Stimulated activated CD4-positive, alpha-beta T cell treated with anti-CD3 and anti-CD28 coated beads, Interleukin-2, amount 100 ng/mL, for 48 hours (primary cell): ENCODE measurements at regions not wholly inside any gene's neighbourhood (a gene's known extent, or its start where the extent isn't known, plus 50 kb on each side); places are given as distances from the start of the nearest gene placed in this dataset.

Source experiments
- DNase-seq, 2 donors: peaks; one replicate each; pipeline ENCODE4 v3.0.0-alpha.2; 2020

DNA sequence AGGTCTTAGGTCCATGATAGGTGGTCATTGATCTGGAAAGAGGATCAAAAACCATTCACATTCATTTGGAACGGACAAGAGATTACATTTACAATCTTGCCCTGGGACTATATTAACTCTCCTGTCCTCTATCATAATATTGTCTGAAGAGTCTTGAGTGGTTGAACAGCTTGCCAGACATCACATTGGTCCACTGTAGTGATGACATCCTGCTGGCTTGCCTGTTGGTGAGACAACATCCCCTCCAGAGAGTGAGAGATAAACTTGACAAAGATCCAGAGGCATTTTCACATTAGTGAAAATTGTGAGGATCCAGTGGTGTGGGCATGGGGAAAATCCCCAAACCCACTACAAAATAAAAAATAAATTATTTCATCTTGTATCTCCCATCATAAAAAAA lies 155.7 kb upstream of the LEF1 start:
- DNase-seq = no peak

DNA sequence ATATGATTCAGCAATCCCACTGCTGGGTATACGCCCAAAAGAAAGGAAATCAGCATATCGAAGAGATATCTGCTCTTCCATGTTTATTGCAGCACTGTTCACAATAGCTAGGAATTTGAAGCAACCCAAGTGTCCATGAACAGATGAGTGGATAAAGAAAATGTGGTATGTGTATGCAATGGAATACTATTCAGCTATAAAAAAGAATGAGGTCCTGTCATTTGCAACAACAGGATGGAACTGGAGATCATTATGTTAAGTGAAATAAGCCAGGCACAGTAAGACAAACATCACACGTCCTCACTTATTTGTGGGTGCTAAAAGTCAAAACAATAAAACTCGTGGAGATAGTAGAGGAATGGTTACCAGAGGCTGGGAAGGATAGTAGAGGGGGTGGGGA lies 153.8 kb upstream of the LEF1 start:
- DNase-seq = no peak

DNA sequence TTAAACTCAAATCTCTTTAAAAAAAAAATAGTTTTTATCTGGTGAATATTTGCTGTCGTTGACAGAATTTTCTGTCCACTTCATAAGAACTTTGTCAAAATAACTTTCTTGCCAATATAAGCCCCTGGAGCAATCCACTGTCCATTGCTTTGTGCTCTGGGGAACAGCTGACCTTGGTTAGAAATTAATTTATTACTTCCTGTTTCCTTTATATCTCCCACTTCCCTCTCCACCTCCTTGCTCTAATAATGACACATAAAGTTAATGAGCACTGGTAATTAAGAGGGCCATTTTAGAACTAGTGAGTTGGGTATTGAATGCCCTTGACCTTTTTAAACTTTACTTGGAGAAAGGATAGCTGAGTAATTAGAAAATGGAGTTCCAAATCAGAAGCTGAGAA lies 151.3 kb upstream of the LEF1 start:
- no peak for DNase-seq

DNA sequence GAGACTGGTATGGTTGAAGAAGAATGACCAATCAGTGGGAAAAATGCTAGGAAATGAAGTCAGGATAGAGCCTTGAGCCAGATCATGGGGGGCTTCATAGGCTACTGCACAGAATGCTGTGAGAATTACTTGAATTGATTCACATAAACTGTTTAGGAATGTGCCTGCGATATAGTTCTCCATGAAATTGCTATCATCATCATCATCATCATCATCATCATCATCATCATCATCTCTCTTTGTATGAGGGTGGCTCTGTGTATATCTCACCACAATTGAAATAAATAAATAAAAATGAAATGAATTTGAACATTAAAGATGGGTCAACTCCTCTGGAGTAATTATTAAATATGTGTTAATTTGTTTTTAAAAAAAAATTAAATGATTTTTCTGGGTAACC lies 148.6 kb upstream of the LEF1 start:
- DNase-seq = no peak

- DNase-seq = no peak
Measured at GRCh38 chr4:108315694-108316093, 147.0 kb upstream of the LEF1 start.

- DNase-seq = no peak
Measured at GRCh38 chr4:108314900-108315589, 146.3 kb upstream of the LEF1 start.

GRCh38 chr4:108313546-108314339 lies 145.0 kb upstream of the LEF1 start:
- DNase-seq = no peak

GRCh38 chr4:108311313-108311712 lies 142.6 kb upstream of the LEF1 start:
- DNase-seq = no peak

DNA sequence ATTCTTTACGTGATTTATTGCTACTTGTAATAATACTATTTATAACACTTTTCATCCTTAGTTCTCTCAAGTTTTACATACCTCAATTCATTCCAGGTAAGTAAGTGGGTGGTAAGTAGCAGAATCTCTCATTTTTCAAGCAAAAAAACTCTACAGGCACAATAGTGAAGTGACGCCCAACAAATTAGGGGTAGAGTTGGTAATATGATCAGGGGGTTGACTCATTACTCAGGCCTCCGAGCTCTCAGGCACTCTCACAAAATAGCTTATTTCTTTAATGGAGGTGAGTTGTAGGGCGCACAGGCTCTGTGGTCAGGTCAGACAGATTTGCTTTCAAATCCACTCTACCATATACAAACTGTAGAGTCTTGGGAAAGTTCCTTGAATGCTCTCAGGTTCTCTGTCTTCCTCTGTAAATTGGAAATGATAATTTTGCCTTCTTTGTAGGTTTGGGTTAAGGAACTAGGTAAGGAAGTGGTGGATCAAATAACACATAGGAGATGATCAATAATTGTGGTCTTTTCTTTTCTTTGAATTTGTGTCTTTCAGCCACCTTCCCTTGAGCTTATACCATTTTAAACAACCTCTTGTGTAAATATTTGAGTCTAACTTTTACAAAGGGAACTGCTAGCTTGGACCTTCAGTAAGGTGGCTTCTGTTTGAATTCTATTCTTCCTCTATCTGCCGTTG lies 134.9 kb upstream of the LEF1 start:
- DNase-seq = no peak

DNA sequence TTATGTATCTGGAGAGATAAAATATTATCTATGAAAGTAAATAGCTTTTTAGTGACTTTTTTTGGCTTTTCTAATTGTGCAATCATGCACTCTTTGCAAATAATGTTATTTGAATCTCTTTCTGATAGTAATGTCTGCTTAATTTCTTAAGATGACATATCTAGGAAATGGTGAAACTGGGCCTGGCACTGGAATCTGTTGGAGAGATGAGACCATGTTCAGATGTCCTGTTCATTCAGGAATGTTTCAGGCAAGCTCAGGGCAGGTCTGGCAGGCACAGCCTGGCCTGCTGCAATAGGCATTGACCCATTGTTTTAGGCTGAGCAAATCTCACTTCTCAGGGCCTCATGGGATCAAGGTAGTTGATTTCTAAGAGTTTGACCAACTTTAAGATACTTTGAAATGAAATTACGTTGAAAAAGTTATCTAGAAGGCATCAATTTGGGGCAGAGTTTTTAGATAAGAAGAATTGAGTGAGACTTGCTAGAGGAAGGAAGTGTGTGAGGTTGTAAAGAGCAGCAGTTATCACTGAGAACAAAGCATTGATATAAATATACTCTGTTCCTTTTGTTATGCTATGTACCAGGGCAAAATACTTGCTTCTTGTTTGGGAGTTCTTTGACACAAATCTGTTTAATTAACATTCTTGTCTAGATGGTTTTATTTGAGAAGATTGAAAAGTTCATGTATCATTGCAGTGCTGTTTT lies 133.0 kb upstream of the LEF1 start:
- DNase-seq = no peak

DNA sequence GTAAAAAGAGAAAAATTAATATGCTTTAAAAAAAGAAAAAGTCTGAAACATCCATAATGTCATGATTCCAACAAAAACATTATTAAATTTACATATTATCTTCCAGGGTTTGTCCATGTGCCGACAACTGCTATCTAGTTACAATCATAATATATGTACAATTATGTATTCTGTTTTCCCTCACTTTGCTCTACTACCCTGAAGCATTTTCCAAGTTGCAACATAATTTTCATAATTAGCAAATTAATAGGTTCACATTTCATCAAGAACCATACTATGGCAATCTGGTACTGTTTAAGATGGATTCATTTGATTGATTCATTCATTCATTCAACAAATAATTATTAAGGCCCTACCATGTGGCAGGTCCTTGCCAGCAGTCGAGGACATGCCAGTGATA lies 128.9 kb upstream of the LEF1 start:
- DNase-seq = no peak

- no peak for DNase-seq
Measured at GRCh38 chr4:108292229-108292628, 123.5 kb upstream of the LEF1 start.

- no peak for DNase-seq
Measured at GRCh38 chr4:108291137-108291536, 122.4 kb upstream of the LEF1 start.

DNA sequence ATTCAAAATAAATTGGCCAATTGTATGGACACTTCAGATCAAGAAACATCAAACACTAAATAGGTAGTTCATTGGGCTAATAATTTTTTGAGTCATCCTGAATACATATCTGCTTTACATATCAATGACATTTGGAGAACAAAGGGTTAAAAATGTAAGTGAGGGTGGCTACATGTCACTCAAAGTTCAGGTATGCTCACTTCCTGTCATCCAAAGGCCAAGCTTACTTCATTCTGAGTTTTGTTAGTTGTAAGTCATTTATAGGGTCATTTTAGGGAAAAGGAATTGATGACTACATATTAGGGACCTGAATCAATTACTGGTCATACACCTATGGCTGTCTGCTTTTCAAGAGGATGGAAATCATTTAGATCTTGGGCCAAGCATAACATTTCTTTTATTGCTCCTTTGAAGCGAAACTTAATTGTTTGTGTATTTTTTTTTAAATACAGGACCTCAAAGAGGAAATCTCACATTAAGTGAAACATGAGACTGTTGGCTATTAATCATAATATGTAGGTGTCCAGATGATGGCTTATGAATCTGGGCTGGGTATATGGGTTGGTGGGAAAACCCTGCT lies 119.2 kb upstream of the LEF1 start:
- no peak for DNase-seq

DNA sequence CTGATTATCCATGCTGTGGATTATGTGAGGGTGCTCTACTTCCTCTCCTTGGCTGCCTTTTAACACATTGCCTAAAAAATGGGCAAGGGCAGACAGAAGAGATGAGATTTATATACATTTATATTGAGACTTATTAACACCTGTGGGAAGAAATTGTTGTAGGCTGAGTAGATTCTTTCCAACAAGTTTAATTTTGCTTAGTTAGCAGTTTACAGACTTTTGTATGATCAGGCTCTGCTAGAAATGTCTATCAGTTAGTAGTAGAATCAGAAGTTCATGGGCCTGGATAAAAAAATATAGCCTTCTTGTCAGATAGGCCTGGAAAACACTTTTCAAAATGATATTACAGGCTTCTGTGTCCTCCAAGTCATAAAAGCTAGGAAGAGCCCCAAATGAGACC lies 111.3 kb upstream of the LEF1 start:
- no peak for DNase-seq

- DNase-seq = no peak
Measured at GRCh38 chr4:108276690-108277089, 108.0 kb upstream of the LEF1 start.

DNA sequence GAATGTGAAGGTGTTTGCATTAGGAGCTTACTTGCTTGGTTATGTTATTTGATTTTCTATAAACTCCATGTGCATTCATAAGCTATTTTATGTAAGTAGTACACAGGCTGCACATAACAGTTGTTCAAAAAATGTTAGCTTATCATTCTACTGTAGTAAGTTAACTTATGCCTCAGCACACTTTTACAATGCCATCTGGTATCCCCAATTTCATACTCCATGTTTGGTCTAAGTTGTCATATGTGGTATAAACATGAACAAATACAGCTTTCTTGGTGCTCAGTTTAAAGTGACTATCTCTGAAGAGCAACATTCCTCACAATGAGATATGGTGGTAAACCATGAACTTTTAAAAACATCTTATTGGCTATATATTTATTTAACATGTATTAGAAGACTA lies 104.3 kb upstream of the LEF1 start:
- no peak for DNase-seq

DNA sequence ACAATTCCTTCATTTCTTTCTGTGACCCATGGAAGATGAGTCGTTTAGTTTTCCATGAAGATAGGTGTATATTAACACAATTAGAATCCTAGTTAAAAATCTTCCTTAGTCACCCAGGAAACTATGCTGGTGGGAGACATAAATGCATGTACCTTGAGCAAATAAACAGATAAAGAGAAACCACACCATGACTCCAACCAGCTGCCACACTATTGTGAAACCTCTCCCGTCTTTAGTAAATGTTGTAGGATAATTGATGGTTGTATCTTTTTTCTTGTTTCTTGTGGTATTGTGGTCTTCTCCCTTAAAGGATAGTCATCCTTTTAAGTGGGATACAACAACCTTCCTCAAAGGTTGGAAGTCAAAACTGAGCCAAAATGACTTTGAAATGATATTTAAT lies 103.8 kb upstream of the LEF1 start:
- no peak for DNase-seq

DNA sequence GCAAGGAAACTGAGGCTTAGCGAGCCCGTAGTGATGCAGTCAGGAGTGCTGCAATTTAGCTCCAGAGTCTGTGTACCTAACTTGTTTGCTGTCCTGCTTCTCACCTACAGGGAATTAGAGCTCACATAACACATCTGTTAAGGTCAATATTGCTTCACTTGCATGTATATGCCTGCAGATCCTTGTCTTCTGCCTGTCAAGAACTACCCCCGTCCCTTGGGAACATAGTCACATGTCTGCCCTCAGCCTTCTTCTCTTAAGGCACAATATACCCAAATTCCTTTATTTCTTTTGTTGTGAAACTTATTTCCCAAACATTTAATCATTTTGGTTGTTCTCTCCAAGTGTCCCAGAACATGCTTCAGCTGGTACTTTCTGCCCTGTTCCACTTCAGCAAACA lies 103.3 kb upstream of the LEF1 start:
- DNase-seq = no peak

GRCh38 chr4:108270466-108271450 lies 102.0 kb upstream of the LEF1 start:
- DNase-seq = no peak

- no peak for DNase-seq
Measured at GRCh38 chr4:108264693-108265092, 96.0 kb upstream of the LEF1 start.

DNA sequence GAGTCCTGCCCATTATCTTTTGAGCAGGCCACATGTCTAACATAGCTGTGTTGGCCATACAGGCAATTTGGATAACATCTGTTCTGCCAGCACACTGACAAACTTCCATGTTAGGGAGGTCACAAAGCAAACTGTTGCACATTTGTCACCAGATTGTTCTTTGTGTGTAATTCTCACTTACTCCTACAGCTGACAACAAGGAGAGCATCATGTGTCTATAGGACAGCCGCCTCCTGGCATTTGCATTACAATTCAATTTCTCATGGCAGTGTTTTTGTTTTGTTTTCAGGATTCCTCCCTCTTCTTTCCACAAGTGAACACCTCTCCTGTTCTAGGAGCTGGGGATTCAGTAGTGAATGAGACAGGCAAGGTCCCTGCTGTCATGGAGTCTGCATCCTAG lies 94.3 kb upstream of the LEF1 start:
- DNase-seq = no peak
